ENCODE measurements at regions not wholly inside any gene's neighbourhood (a gene's known extent, or its start where the extent isn't known, plus 50 kb on each side); places are given as distances from the start of the nearest gene placed in this dataset.
"Not testable (repeated sequence)": the region's sequence is repeated elsewhere in the genome, so short reads cannot be mapped to it uniquely, and the experiment has no call there.

- DNase-seq (ENCODE audit: low read depth in 2 of 2): not testable (repeated sequence)
These were observed 96.2 kb downstream of the BDH1 start for GRCh38 chr3:197459571-197459970.

DNA sequence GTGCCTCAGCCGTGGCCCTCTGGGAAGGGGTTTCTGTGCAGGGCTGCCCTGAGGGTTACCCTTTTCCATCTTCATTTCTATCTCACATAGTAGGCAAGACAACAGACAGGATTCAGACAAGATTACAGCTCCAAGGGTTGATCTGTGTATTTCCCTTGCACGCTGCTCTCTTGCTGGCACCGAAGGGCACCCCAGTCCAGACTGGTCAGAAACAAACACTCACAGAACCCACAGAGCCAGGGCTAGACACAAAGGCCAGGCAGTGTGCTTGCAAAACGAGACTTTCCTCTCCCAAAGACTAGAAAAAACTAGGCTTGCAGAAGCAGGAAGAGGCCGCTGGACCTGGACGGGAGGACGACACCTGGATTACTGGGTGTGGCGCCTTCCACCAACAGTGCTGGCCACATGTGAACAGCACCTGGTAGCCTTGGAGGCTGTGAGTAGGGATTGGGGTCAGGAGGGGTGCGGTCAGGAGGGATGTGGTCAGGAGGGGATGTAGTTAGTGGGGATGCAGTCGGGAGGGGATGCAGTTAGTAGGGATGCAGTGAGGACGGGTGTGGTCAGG, 96.8 kb downstream of the BDH1 start:
- no peak for DNase-seq (ENCODE audit: low read depth in 2 of 2)

DNA sequence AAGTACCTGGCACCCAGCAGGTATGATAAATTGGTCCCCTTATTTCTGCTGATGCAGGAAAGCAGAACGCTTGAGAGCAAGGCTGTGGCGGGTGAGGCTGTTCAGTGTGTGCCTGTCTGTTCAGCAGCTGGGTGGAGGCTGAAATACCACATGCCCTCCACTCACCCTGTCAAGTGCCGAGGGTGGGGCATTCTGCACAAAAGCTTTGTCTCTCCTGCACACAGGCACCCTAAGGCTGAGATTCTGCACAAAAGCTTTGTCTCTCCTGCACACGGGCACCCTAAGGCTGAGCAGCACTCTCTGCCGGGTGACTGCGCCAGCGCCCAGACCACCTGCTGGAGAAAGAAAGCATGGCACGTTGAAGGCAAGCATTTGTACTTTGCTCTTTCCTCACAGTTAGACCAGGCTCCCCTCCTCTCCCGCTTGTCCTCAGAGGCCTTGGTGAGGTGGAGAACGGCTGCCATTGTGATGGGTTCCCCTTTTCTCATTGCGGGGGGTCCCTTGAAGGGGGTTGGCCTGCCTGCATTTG, 97.5 kb downstream of the BDH1 start:
- DNase-seq (ENCODE audit: low read depth in 2 of 2): no peak

- DNase-seq (ENCODE audit: low read depth in 2 of 2): peak; percentile 77 to 78
These were observed 99.3 kb downstream of the BDH1 start for GRCh38 chr3:197456261-197457091.

DNA sequence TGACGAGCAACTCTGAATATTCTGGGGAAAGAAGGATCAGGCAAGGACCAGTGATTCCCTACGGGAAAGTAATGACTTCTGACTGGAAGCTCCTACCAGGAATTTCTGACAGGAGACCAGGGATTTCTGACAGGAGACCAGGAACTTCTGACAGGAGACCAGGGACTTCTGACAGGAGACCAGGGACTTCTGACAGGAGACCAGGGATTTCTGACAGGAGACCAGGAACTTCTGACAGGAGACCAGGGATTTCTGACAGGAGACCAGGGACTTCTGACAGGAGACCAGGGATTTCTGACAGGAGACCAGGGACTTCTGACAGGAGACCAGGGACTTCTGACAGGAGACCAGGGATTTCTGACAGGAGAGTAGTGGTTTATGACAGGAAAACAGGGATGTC, 100.9 kb downstream of the BDH1 start:
- not testable (repeated sequence) for DNase-seq (ENCODE audit: low read depth in 2 of 2)

DNA sequence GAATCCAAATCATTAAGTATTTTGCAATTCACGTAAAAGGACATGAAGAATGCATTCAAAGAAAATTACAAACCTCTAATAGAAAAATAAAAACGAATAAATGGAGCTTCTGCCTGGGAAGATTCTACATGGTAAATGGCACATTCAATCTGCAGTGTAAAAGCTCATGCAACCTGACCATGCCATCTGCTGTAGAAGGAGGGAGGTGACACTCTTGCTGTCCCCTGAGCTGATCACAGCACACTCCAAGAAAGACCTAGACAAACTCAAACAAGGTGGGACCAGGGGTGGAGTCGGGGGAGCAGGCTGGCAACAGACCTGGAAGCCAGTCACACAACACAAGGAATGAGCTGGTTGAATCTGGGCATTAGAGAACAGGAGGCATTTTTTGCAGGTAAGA, 101.8 kb downstream of the BDH1 start:
- no peak for DNase-seq (ENCODE audit: low read depth in 2 of 2)

DNA sequence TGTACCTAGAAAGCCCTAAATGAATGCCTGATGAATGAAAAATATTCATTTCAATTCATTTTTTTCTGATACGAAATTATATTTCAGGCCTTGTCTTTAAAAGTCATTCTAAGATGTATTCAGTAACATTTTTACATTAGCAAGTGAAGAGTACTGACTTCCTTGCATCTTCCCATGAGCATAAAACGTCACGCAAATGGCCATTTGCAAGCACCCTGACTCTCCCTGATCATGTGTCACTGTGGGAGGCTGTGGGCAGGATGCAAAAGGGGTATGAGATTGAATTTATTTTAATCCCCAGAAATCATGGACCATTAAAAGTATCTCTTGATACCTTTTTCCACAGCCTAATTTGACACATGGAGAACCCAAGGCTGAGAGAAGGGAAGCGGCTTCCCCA, 105.0 kb downstream of the BDH1 start:
- no peak for DNase-seq (ENCODE audit: low read depth in 2 of 2)

- DNase-seq (ENCODE audit: low read depth in 2 of 2): no peak
These were observed 105.5 kb downstream of the BDH1 start for GRCh38 chr3:197450308-197450707.

DNA sequence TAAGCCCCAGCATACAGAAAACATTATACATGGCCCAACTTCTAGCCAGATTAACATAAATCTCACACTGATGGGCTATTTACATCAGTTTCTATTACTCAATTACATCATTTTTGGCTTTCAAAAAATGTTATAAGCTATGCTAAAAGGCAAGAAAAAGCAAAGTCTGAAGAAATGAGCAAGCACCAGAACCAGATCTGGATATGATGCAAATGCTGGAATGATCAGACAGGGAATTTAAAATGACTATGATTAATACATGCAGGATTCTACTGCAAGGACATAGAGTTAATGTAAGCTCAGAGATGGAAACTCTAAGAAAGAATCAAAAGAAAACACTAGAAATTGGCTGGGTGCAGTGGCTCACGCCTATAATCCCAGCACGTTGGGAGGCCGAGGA, 106.6 kb downstream of the BDH1 start:
- not testable (repeated sequence) for DNase-seq (ENCODE audit: low read depth in 2 of 2)

GRCh38 chr3:197447781-197448180, 108.0 kb downstream of the BDH1 start:
- DNase-seq (ENCODE audit: low read depth in 2 of 2): not testable (repeated sequence)

- no peak for DNase-seq (ENCODE audit: low read depth in 2 of 2)
These were observed 108.7 kb downstream of the BDH1 start for GRCh38 chr3:197447057-197447456.

- DNase-seq (ENCODE audit: low read depth in 2 of 2): no peak
These were observed 109.1 kb downstream of the BDH1 start for GRCh38 chr3:197446700-197447056.

DNA sequence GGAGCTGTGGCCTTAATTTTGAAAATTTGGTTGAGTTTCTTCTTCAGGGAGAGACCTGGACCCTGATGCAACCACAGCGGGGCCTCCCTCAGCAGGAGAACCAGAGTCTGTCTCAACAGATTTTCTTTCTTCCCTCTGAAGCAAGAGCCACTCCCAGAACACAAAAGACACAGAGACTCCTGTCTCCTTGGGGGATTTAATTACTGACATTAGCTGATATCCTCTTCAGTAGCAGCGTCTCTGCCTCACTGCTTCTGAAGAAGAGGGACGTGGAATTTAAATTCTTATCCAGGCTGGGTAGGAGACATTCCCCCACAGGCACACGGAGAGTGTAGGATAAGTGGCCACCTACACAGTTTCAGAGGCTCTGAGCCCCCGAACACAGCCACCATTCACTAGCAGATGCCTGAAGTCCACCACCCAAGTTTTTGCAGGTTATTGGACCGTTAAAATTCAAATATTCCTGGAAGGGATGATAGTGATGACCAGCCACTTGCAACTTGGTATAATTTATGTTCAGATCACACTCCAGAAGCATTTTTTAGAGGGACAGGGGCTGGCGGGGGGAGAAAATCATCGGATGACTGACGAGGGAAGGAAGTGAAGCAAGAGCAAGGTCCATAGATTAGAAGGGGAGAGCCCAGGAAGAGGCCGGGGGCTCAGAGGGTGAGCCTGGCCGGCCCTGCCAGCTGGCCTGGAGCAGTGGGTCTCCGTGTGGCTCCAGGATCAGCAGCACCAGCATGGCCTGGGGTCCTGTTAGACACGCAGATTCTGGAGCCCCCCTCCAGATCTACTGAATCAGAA, 109.7 kb downstream of the BDH1 start:
- no peak for DNase-seq (ENCODE audit: low read depth in 2 of 2)

DNA sequence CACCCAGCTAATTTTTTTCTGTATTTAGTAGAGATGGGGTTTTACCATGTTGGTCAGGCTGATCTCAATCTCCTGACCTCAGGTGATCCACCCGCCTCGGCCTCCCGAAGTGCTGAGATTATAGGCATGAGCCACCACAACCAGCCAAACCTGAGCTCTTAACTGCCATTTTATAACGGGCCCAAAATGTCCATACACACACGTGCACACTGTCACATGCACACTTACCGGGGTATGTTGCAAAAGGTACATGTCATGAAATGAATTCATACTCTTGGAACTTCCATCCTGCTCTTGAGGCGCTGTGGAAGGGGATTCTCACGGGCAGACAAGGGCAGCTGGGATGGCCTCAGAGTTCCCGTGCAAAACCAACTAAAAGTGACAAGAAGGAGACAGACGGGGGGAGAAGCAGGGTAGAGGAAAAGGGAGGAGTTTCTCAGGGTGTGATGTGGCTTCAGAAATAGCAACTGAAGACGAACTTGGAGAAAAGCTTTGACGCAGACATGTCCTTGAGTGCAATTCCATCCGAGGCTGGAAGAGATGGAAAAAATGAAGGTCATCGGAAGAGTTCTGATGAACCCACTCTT, 110.9 kb downstream of the BDH1 start:
- DNase-seq (ENCODE audit: low read depth in 2 of 2): no peak

DNA sequence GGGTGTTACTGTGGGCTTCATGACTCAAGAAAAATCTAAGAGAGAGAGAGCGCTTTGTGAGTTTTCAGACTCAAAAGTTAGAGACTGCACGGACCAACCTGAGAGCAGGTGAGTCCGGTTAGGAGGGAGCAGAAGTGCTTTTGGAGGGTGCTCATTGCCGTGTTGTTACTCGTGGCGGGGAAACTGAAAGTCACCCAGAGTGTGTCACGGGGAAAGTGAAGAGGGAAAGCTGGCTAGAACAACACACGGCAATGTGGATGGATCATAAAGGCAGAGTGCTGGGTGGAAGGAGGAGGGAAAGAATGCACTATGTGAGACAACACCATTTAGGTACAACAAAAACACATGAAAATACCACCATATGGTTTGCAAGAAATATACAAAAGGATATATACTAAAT, 112.3 kb downstream of the BDH1 start:
- DNase-seq (ENCODE audit: low read depth in 2 of 2): no peak

GRCh38 chr3:197440717-197441303, 115.0 kb downstream of the BDH1 start:
- no peak for DNase-seq (ENCODE audit: low read depth in 2 of 2)

DNA sequence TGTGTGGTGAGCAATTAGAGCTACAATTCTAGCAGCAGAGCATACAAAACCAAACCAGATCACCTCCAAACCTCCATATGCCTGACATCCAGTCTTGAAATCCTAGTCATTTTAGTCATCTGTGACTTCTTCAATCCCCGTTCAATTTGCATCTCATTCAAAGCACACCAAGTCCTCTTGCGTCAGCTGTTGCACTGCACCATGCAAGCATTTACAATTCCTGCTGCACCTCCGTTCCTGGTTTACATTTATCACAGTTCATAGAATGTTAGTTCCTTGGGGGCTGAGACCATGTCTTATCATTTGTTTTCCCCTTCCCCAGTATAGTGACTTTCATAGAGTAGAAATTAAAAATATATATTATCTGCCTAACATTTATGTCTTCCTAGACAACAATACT, 116.9 kb downstream of the BDH1 start:
- no peak for DNase-seq (ENCODE audit: low read depth in 2 of 2)

DNA sequence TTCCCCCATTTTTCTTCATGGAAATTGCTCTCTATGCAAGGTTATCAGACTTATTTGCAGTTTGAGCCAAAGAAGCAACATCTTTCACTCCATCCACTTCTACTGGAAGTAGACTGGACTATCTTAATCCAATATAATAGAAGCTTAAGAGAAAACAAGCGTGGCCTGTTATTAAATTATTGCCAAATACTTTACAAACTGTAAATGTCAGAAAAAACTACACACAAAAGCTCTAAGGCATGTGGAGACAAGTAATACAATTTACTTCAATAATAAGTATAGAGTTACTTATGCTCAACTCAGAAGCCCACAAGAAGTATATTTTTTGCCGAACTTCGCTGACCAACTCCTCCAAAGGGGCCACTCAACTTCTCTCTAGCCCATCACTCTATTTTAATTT, 120.3 kb downstream of the BDH1 start:
- no peak for DNase-seq (ENCODE audit: low read depth in 2 of 2)

- DNase-seq (ENCODE audit: low read depth in 2 of 2): no peak
These were observed 120.9 kb downstream of the BDH1 start for GRCh38 chr3:197434830-197435229.

DNA sequence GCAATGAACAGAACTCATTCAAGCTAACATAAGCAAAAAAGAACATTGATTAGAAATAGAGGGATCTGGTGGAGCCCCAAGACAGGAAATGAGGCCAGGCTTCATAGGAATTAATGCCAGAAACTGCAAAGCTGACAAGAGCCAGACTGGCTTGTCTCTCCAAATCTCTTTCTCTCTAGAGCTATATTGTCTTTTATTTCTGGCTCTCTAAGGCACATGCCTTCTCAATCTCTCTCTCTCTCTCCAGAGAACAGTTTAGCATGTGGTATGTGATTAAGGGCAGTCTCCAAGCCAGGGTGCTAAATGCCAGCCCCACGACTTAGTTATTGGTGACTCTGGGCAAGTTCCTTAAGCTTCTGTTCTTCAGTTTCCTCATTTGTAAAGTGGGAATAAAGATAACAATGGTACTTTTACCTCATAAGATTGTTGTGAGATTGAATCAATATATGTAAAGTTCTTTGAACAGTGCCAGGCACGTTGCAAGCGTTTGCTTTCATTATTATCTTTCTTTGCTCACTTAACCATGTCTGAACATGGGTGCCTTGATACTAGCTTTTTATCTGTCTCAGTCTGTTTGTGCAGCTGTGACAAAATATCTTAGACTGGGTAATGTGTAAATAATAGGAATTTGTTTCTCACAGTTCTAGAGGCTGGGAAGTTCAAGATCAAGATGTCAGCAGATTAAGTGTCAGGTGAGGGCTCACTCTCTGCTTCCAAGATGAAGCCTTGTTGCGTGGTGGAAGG, 123.2 kb downstream of the BDH1 start:
- no peak for DNase-seq (ENCODE audit: low read depth in 2 of 2)

DNA sequence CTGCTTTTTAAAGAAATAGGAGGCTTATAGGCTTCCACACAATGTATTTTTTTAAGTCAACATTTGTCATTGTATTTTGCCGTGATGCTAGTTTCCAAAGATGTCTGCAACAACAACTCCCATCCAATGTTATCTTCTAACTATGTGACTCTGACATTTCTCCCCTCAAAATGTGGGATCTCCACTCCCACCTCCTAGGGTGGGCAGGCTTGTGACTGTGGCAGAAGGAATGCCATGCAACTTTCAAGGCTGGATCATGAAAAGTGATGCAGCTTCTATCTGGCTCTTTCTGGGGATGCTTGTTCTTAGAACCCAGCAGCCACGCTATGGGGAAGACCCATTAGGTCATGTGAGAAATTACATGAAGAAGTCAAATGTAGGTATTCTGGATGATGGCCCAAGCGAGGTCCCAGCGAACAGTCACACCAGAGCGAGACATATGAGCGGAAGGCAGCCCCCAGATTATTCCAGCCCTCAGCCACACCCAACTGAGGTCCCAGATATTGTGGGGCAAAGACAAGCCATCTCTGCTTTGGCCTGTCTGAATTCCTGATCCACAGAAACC, 124.3 kb downstream of the BDH1 start:
- no peak for DNase-seq (ENCODE audit: low read depth in 2 of 2)
